H9 (cell line): ENCODE measurements at regions not wholly inside any gene's neighbourhood (a gene's known extent, or its start where the extent isn't known, plus 50 kb on each side); places are given as distances from the start of the nearest gene placed in this dataset.

Source experiments
- DNase-seq: peaks from one replicate; pipeline ENCODE4 v3.0.0-alpha.2; 2017
- H2AFZ ChIP-seq: one replicate; pipeline ENCODE4 v1.6.1; 2013; ENCODE audit warnings: mild to moderate bottlenecking, low read length, control low read depth, moderate library complexity
- H2AK5ac ChIP-seq: 2 replicates; pipeline ENCODE4 v1.6.1; 2013; ENCODE audit warnings: low read length, control low read depth, mixed read lengths; ENCODE audit not compliant: insufficient read length
- H2BK120ac ChIP-seq: one replicate; pipeline ENCODE4 v1.6.1; 2013; ENCODE audit warnings: low read depth, mild to moderate bottlenecking, low read length, control low read depth, inconsistent platforms; ENCODE audit not compliant: poor library complexity, severe bottlenecking
- H2BK12ac ChIP-seq: 2 replicates; pipeline ENCODE4 v1.6.1; 2013; ENCODE audit warnings: low read length, control low read depth, mixed read lengths, low read depth; ENCODE audit not compliant: insufficient read length
- H2BK15ac ChIP-seq: 2 replicates; pipeline ENCODE4 v1.6.1; 2013; ENCODE audit warnings: low read depth, low read length, control low read depth
- H2BK20ac ChIP-seq: one replicate; pipeline ENCODE4 v1.6.1; 2013; ENCODE audit warnings: low read depth, mild to moderate bottlenecking, low read length, control low read depth, inconsistent platforms; ENCODE audit not compliant: poor library complexity, severe bottlenecking
- H2BK5ac ChIP-seq: 2 replicates; pipeline ENCODE4 v1.6.1; 2013; ENCODE audit warnings: low read length, control low read depth, mixed read lengths; ENCODE audit not compliant: insufficient read length
- H3K14ac ChIP-seq: 2 replicates; pipeline ENCODE4 v1.6.1; 2013; ENCODE audit warnings: low read length, control low read depth; ENCODE audit not compliant: insufficient read depth
- H3K18ac ChIP-seq: 2 replicates; pipeline ENCODE4 v1.6.1; 2013; ENCODE audit warnings: low read depth, mild to moderate bottlenecking, mixed read lengths, low read length, control low read depth; ENCODE audit not compliant: insufficient read length
- H3K23ac ChIP-seq: 2 replicates; pipeline ENCODE4 v1.6.1; 2013; ENCODE audit warnings: low read length, control low read depth, mixed read lengths, low read depth; ENCODE audit not compliant: insufficient read length
- H3K23me2 ChIP-seq: 2 replicates; pipeline ENCODE4 v1.6.1; 2013; ENCODE audit warnings: low read depth, mild to moderate bottlenecking, mixed read lengths, low read length, control low read depth; ENCODE audit not compliant: insufficient read length, poor library complexity, severe bottlenecking
- H3K27ac ChIP-seq: 2 replicates; pipeline ENCODE4 v1.5.1; 2013; ENCODE audit warnings: low read length, control low read depth, mixed read lengths, low read depth; ENCODE audit not compliant: insufficient read length
- H3K27me3 ChIP-seq: 2 replicates; pipeline ENCODE4 v1.6.1; 2013; ENCODE audit warnings: low read length, control low read depth, inconsistent platforms; ENCODE audit not compliant: insufficient read depth
- H3K4ac ChIP-seq: 2 replicates; pipeline ENCODE4 v1.6.1; 2013; ENCODE audit warnings: low read depth, mild to moderate bottlenecking, control low read depth, inconsistent platforms, low read length, moderate library complexity
- H3K4me1 ChIP-seq: 2 replicates; pipeline ENCODE4 v1.6.1; 2013; ENCODE audit warnings: low read length, control low read depth, inconsistent platforms; ENCODE audit not compliant: insufficient read depth
- H3K4me2 ChIP-seq: 2 replicates; pipeline ENCODE4 v1.6.1; 2013; ENCODE audit warnings: low read length, control low read depth, mixed read lengths; ENCODE audit not compliant: insufficient read length, insufficient read depth
- H3K56ac ChIP-seq: 2 replicates; pipeline ENCODE4 v1.6.1; 2013; ENCODE audit warnings: low read depth, mild to moderate bottlenecking, mixed read lengths, low read length, control low read depth; ENCODE audit not compliant: insufficient read length
- H3K79me1 ChIP-seq: 2 replicates; pipeline ENCODE4 v1.6.1; 2013; ENCODE audit warnings: low read depth, mild to moderate bottlenecking, moderate library complexity, low read length, control low read depth, inconsistent platforms; ENCODE audit not compliant: insufficient read depth, poor library complexity, severe bottlenecking
- H3K79me2 ChIP-seq: 2 replicates; pipeline ENCODE4 v1.6.1; 2013; ENCODE audit warnings: low read length, control low read depth, inconsistent platforms; ENCODE audit not compliant: insufficient read depth
- H3K9ac ChIP-seq: 2 replicates; pipeline ENCODE4 v1.6.1; 2013; ENCODE audit warnings: low read length, control low read depth, mixed read lengths; ENCODE audit not compliant: insufficient read length; ENCODE audit errors: extremely low read depth
- H3K9me3 ChIP-seq: one replicate; pipeline ENCODE4 v1.6.1; 2013; ENCODE audit warnings: low read depth, low read length, inconsistent platforms; ENCODE audit not compliant: control insufficient read depth
- H3T11ph ChIP-seq: one replicate; pipeline ENCODE4 v1.6.1; 2013; ENCODE audit warnings: mild to moderate bottlenecking, low read length, control low read depth, inconsistent platforms
- H4K20me1 ChIP-seq: one replicate; pipeline ENCODE4 v1.6.1; 2013; ENCODE audit not compliant: control insufficient read depth, insufficient read length, insufficient read depth
- H4K5ac ChIP-seq: 2 replicates; pipeline ENCODE4 v1.6.1; 2013; ENCODE audit warnings: low read depth, mild to moderate bottlenecking, mixed read lengths, low read length, control low read depth; ENCODE audit not compliant: insufficient read length
- H4K8ac ChIP-seq: replicated peaks from 2 replicates; pipeline ENCODE4 v1.6.1; 2013; ENCODE audit warnings: low read length, control low read depth, mixed read lengths, low read depth; ENCODE audit not compliant: insufficient read length
- H4K91ac ChIP-seq: 2 replicates; pipeline ENCODE4 v1.6.1; 2013; ENCODE audit warnings: low read depth, mild to moderate bottlenecking, moderate library complexity, mixed read lengths, low read length, control low read depth; ENCODE audit not compliant: insufficient read length
- H3K27ac Mint-ChIP-seq, 3 experiments: 2 replicates in 2 of 3; 3 replicates in 1 of 3; pipeline ENCODE4 v1.8.0; 2020 to 2021; ENCODE audit warnings: mixed read lengths in 3 of 3, mild to moderate bottlenecking in 1 of 3, moderate library complexity in 1 of 3
- H3K27me3 Mint-ChIP-seq: 2 replicates; pipeline ENCODE4 v1.8.0; 2021; ENCODE audit warnings: low read depth, mild to moderate bottlenecking, moderate library complexity, mixed read lengths
- H3K36me3 Mint-ChIP-seq, 3 experiments: 2 replicates in 2 of 3; 3 replicates in 1 of 3; pipeline ENCODE4 v1.8.0; 2020 to 2021; ENCODE audit warnings: low read depth in 3 of 3, mixed read lengths in 3 of 3; ENCODE audit not compliant: insufficient read depth in 1 of 3
- H3K4me1 Mint-ChIP-seq, 2 experiments: 2 replicates each; pipeline ENCODE4 v1.8.0; 2020; ENCODE audit warnings: mixed read lengths in 2 of 2
- H3K4me3 Mint-ChIP-seq, 2 experiments: 2 replicates in 1 of 2; 3 replicates in 1 of 2; pipeline ENCODE4 v1.8.0; 2020 to 2021; ENCODE audit warnings: mild to moderate bottlenecking in 2 of 2, mixed read lengths in 2 of 2, moderate library complexity in 1 of 2
- H3K9me3 Mint-ChIP-seq, 2 experiments: 2 replicates in 1 of 2; 3 replicates in 1 of 2; pipeline ENCODE4 v1.8.0; 2020; ENCODE audit warnings: mild to moderate bottlenecking in 2 of 2, mixed read lengths in 2 of 2, moderate library complexity in 1 of 2
- WGBS: extraction: QIAGEN DNeasy Blood & Tissue Kit; methylation state at CpG from one replicate; pipeline ENCODE4 v1.1.7; 2013; ENCODE audit warnings: missing lambda C conversion rate, low lambda C conversion rate, mixed read lengths; ENCODE audit not compliant: insufficient read length; ENCODE audit errors: extremely low coverage; 5-methylcytosine and 5-hydroxymethylcytosine counted together
- TF ChIP-seq, protein P1 (sequence below): fragments of 200-600 bp; sonication (generic); conservative IDR thresholded peaks from 3 replicates; pipeline ENCODE4 v1.8.0; 2021; ENCODE audit warnings: antibody characterized with exemption, mild to moderate bottlenecking

DNA sequence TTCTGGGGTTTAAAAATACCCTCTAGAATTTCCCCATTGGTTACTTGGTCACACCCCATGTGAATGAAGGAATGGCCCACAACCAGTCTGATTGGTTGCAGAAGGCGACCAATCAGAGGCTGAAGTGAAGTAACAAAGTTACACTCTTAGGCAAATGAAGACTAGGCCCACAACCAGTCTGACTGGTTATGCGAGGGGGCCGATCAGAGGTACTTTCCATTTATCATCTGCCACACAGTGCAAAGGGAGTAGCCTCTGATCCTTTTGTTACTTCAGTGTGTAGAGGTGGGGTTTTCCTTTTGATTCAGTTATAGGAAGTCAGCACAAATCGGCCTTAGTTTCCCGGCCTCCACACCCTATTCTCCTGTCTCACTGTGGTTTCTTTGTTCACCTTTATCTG, 61.2 kb upstream of the SGK1 start:
- H3K9ac ChIP-seq, result no peak overlapping the region
- DNase-seq, result peak; percentile 79

More for the DNA sequence above, 61.2 kb upstream of the SGK1 start:
- no peak overlapping the region for H3K18ac ChIP-seq
- no peaks in the 10 kb centered on the region for H3K9me3 ChIP-seq
- WGBS, result no CpG with 5 or more reads among the region's 5 CpGs
- no peaks in the 10 kb centered on the region for H4K20me1 ChIP-seq
- H3K36me3 Mint-ChIP-seq, result peaks cover 0 to 6% (median 0%) of the 10 kb centered on the region in 3 experiments; a peak in 1 of 7 replicates
- H3K4me3 Mint-ChIP-seq, result no peak overlapping the region
- no peak overlapping the region for H2BK20ac ChIP-seq
- no peak overlapping the region for H2BK5ac ChIP-seq
- no peak overlapping the region for H4K5ac ChIP-seq
- H3K4me1 ChIP-seq, result peaks cover 3% of the 10 kb centered on the region; the same call in 1 of the 2 replicates
- H2AFZ ChIP-seq, result no peak overlapping the region
- no peaks in the 10 kb centered on the region for H3K27me3 ChIP-seq
- no peak overlapping the region for H4K91ac ChIP-seq
- no peak overlapping the region for H3K23ac ChIP-seq
- H2BK12ac ChIP-seq, result no peak overlapping the region
- no peaks in the 10 kb centered on the region; a peak in 1 of 5 replicates for H3K9me3 Mint-ChIP-seq
- H2BK120ac ChIP-seq, result no peak overlapping the region
- H3K56ac ChIP-seq, result no peak overlapping the region
- H3K4me1 Mint-ChIP-seq, result peaks cover 19 to 24% of the 10 kb centered on the region in 2 experiments
- H3K4me2 ChIP-seq, result no peak overlapping the region
- H3K23me2 ChIP-seq, result no peaks in the 10 kb centered on the region
- H3K27me3 Mint-ChIP-seq, result no peaks in the 10 kb centered on the region
- H3K27ac ChIP-seq, result no peak overlapping the region
- H2AK5ac ChIP-seq, result no peak overlapping the region
- no peak overlapping the region for H3K14ac ChIP-seq
- H3T11ph ChIP-seq, result no peak overlapping the region
- H3K4ac ChIP-seq, result no peak overlapping the region
- TF ChIP-seq, protein P1, sequence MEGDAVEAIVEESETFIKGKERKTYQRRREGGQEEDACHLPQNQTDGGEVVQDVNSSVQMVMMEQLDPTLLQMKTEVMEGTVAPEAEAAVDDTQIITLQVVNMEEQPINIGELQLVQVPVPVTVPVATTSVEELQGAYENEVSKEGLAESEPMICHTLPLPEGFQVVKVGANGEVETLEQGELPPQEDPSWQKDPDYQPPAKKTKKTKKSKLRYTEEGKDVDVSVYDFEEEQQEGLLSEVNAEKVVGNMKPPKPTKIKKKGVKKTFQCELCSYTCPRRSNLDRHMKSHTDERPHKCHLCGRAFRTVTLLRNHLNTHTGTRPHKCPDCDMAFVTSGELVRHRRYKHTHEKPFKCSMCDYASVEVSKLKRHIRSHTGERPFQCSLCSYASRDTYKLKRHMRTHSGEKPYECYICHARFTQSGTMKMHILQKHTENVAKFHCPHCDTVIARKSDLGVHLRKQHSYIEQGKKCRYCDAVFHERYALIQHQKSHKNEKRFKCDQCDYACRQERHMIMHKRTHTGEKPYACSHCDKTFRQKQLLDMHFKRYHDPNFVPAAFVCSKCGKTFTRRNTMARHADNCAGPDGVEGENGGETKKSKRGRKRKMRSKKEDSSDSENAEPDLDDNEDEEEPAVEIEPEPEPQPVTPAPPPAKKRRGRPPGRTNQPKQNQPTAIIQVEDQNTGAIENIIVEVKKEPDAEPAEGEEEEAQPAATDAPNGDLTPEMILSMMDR, result no peak
- no peaks in the 10 kb centered on the region for H3K79me1 ChIP-seq
- no peak overlapping the region for H4K8ac ChIP-seq
- H2BK15ac ChIP-seq, result no peak overlapping the region
- no peaks in the 10 kb centered on the region for H3K79me2 ChIP-seq
- H3K27ac Mint-ChIP-seq, result peak overlapping the region; percentile 22 to 76 (median 35); a peak in 4 of 7 replicates
